Mesothelial cell of epicardium (in vitro differentiated cells): ENCODE measurements at regions not wholly inside any gene's neighbourhood (a gene's known extent, or its start where the extent isn't known, plus 50 kb on each side); places are given as distances from the start of the nearest gene placed in this dataset.

ENCODE experiments used
- DNase-seq, 2 experiments: peaks; one replicate each; pipeline ENCODE4 v3.0.0; 2021; ENCODE audit warnings: low spot score in 2 of 2; ENCODE audit not compliant: unreplicated experiment in 2 of 2
- H3K27ac Mint-ChIP-seq: 2 replicates; pipeline ENCODE4 v1.8.0; 2021; ENCODE audit warnings: mixed read lengths
- H3K27me3 Mint-ChIP-seq: 2 replicates; pipeline ENCODE4 v1.8.0; 2021; ENCODE audit warnings: low read depth, mixed read lengths
- H3K36me3 Mint-ChIP-seq: 2 replicates; pipeline ENCODE4 v1.8.0; 2021; ENCODE audit warnings: mixed read lengths
- H3K4me1 Mint-ChIP-seq: 2 replicates; pipeline ENCODE4 v1.8.0; 2021; ENCODE audit warnings: mixed read lengths
- H3K4me3 Mint-ChIP-seq: 2 replicates; pipeline ENCODE4 v1.8.0; 2021; ENCODE audit warnings: mild to moderate bottlenecking, moderate library complexity, mixed read lengths
- H3K9me3 Mint-ChIP-seq: 2 replicates; pipeline ENCODE4 v1.8.0; 2021; ENCODE audit warnings: mixed read lengths
- CTCF ChIP-seq: fragments of 200-600 bp; sonication (generic); IDR thresholded peaks from one replicate; pipeline ENCODE4 v1.5.0; 2021; ENCODE audit warnings: antibody characterized with exemption; ENCODE audit not compliant: unreplicated experiment

GRCh38 chr3:189570916-189571315 lies 60.3 kb upstream of the TP63 start:
- Mint-ChIP-seq H3K4me3 (no peak overlapping the region), H3K27ac (no peak overlapping the region), H3K36me3 (no peaks in the 10 kb centered on the region), H3K9me3 (no peaks in the 10 kb centered on the region), H3K27me3 (no peaks in the 10 kb centered on the region), H3K4me1 (peaks cover 5% of the 10 kb centered on the region)
- no peak for DNase-seq
- no peak for TF ChIP-seq CTCF

GRCh38 chr3:189572249-189572648 lies 58.9 kb upstream of the TP63 start:
- Mint-ChIP-seq H3K4me1 (peaks cover 5% of the 10 kb centered on the region), H3K9me3 (no peaks in the 10 kb centered on the region), H3K27ac (no peak overlapping the region), H3K27me3 (no peaks in the 10 kb centered on the region), H3K4me3 (no peak overlapping the region), H3K36me3 (no peaks in the 10 kb centered on the region)
- DNase-seq = no peak
- no peak for TF ChIP-seq CTCF

- TF ChIP-seq CTCF = no peak
- no peak overlapping the region for H3K27ac Mint-ChIP-seq
- no peak for DNase-seq
- peaks cover 2% of the 10 kb centered on the region for H3K27me3 Mint-ChIP-seq
- H3K9me3 Mint-ChIP-seq = no peaks in the 10 kb centered on the region
- H3K4me1 Mint-ChIP-seq = peaks cover 5% of the 10 kb centered on the region
- no peaks in the 10 kb centered on the region for H3K36me3 Mint-ChIP-seq
- H3K4me3 Mint-ChIP-seq = no peak overlapping the region
These were observed 58.2 kb upstream of the TP63 start for GRCh38 chr3:189573004-189573403.

- H3K9me3 Mint-ChIP-seq = peaks cover 2% of the 10 kb centered on the region
- no peak for DNase-seq
- no peak for TF ChIP-seq CTCF
These were observed 54.7 kb upstream of the TP63 start for GRCh38 chr3:189576486-189576885.

GRCh38 chr3:189577050-189577951 lies 53.9 kb upstream of the TP63 start:
- Mint-ChIP-seq H3K36me3 (no peaks in the 10 kb centered on the region), H3K4me1 (peaks cover 5% of the 10 kb centered on the region), H3K27ac (no peak overlapping the region), H3K27me3 (peaks cover 2% of the 10 kb centered on the region), H3K4me3 (no peak overlapping the region), H3K9me3 (peaks cover 2% of the 10 kb centered on the region)
- no peak for TF ChIP-seq CTCF
- no peak for DNase-seq

More at GRCh38 chr3:189576486-189576885, 54.7 kb upstream of the TP63 start:
- no peaks in the 10 kb centered on the region for H3K36me3 Mint-ChIP-seq
- no peak overlapping the region for H3K27ac Mint-ChIP-seq
- peaks cover 5% of the 10 kb centered on the region for H3K4me1 Mint-ChIP-seq
- peaks cover 2% of the 10 kb centered on the region for H3K27me3 Mint-ChIP-seq
- H3K4me3 Mint-ChIP-seq = no peak overlapping the region
